ENCODE measurements at regions not wholly inside any gene's neighbourhood (a gene's known extent, or its start where the extent isn't known, plus 50 kb on each side); places are given as distances from the start of the nearest gene placed in this dataset.

GRCh38 chr1:115227346-115228082 is 110.5 kb downstream of the NGF start:
- intact Hi-C loops (cut with DNase I; ENCODE audit: low total_unique reads) (no loop called here), in situ Hi-C loops (cut with MboI; ENCODE audit: low pct_ligation_motif_present in 1 of 4, low pct_unique_long_range_greater_than_20kb in 1 of 4, low sequenced_read_pairs in 3 of 4) (no loop called here)
- H3K27me3 ChIP-seq: no peaks in the 10 kb centered on the region
- peaks cover 0 to 14% (median 0%) of the 10 kb centered on the region in 4 donors for H3K4me1 ChIP-seq
- DNase-seq: no peak
- no peak overlapping the region for H3K27ac ChIP-seq
- no peaks in the 10 kb centered on the region for H3K36me3 ChIP-seq
- TF ChIP-seq EP300 (IDR thresholded peaks at IDR 0.05; ENCODE audit: low read depth) (no peak), POLR2A (IDR thresholded peaks at IDR 0.05) (no peak), POLR2AphosphoS5 (IDR thresholded peaks at IDR 0.05) (no peak)
- TF ChIP-seq, protein P1, sequence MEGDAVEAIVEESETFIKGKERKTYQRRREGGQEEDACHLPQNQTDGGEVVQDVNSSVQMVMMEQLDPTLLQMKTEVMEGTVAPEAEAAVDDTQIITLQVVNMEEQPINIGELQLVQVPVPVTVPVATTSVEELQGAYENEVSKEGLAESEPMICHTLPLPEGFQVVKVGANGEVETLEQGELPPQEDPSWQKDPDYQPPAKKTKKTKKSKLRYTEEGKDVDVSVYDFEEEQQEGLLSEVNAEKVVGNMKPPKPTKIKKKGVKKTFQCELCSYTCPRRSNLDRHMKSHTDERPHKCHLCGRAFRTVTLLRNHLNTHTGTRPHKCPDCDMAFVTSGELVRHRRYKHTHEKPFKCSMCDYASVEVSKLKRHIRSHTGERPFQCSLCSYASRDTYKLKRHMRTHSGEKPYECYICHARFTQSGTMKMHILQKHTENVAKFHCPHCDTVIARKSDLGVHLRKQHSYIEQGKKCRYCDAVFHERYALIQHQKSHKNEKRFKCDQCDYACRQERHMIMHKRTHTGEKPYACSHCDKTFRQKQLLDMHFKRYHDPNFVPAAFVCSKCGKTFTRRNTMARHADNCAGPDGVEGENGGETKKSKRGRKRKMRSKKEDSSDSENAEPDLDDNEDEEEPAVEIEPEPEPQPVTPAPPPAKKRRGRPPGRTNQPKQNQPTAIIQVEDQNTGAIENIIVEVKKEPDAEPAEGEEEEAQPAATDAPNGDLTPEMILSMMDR (IDR thresholded peaks at IDR 0.05): no peak
- H3K9me3 ChIP-seq: no peaks in the 10 kb centered on the region
- no peak overlapping the region for H3K4me3 ChIP-seq
- WGBS, 2 donors (ENCODE audit: low coverage in 1 of 2): 84 to 96% methylated on average over 6 to 8 of the region's 8 CpGs

DNA sequence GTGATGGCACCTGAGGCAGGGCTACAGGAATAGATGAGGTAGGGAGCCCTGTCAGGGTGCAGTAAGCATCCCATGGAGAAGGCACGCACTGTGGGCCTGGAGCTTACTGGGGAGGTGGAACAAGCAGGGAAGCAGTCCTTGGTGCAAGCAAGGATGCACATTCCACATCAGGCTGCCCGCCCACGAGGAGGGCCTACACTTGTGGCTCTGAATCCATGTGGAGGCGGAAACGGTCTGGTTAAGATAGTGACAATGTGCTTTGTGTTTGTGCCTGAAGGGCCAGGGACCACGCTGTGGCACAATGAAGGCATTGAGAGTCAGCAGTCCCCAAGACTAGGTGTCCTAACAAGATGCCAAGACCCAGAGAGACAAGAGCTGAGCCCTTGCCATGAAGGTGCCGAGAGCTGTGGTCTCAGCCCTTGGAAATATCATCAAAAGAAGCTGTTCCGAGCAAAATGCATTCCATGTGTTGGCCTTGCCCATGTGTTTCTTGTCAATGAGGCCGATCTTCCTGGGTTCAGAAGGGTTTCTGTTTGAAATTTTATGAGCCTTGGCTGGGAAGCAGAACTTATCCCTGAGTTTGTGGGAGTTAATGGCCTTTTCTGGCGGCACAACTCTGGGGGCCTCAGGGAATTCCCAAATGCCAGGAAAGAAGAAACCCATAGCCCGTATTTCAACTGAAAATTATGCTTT is 111.9 kb downstream of the NGF start:
- intact Hi-C loops (cut with DNase I; ENCODE audit: low total_unique reads) (no loop called here), in situ Hi-C loops (cut with MboI; ENCODE audit: low pct_ligation_motif_present in 1 of 4, low pct_unique_long_range_greater_than_20kb in 1 of 4, low sequenced_read_pairs in 3 of 4) (no loop called here)
- no peak for TF ChIP-seq EP300 (IDR thresholded peaks at IDR 0.05; ENCODE audit: low read depth)
- TF ChIP-seq, protein P1 (IDR thresholded peaks at IDR 0.05): no peak
- TF ChIP-seq POLR2A (IDR thresholded peaks at IDR 0.05): no peak
- no peak for TF ChIP-seq POLR2AphosphoS5 (IDR thresholded peaks at IDR 0.05)
- no peak overlapping the region for H3K27ac ChIP-seq
- WGBS, 2 donors (ENCODE audit: low coverage in 1 of 2): 78% methylated on average over 11 of the region's 11 CpGs; no CpG with 5 or more reads in 1 of the 2 donors
- no peak for DNase-seq
- H3K27me3 ChIP-seq: no peaks in the 10 kb centered on the region
- H3K9me3 ChIP-seq: no peaks in the 10 kb centered on the region
- H3K4me3 ChIP-seq: no peak overlapping the region
- H3K4me1 ChIP-seq: peaks cover 0 to 14% (median 0%) of the 10 kb centered on the region in 4 donors
- no peaks in the 10 kb centered on the region for H3K36me3 ChIP-seq

DNA sequence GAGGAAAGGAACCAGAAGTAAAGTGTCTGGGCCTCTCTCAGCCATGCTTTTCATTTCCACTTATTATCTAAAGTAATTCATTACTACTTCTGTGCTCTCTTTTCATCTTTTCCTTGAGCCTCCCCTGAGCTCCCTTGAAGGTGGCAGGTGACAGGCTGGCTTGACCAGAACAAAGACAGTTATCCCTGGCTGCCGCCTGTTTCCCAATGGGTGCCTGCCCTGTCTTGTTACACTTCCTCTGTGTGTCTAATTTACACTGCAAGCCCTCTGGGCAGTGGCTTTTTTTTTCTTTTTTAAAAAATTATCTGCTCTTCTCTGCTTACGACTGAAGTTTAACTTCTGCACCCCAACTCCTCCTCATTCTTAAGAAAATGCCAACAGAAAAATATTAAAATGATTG is 113.4 kb downstream of the NGF start:
- Histone ChIP-seq H3K4me3 (no peak overlapping the region), H3K36me3 (no peaks in the 10 kb centered on the region), H3K4me1 (peaks cover 0 to 5% (median 0%) of the 10 kb centered on the region in 4 donors), H3K9me3 (no peaks in the 10 kb centered on the region), H3K27me3 (no peaks in the 10 kb centered on the region), H3K27ac (no peak overlapping the region)
- TF ChIP-seq EP300 (IDR thresholded peaks at IDR 0.05; ENCODE audit: low read depth) (no peak), POLR2A (IDR thresholded peaks at IDR 0.05) (no peak), POLR2AphosphoS5 (IDR thresholded peaks at IDR 0.05) (no peak)
- TF ChIP-seq, protein P1 (IDR thresholded peaks at IDR 0.05): no peak
- DNase-seq: no peak
- intact Hi-C loops (cut with DNase I; ENCODE audit: low total_unique reads): loop anchor here (5.0 kb wide), 1 partner anchor 1073 kb away; no protein-coding TSS in a partner anchor
- in situ Hi-C loops (cut with MboI; ENCODE audit: low pct_ligation_motif_present in 1 of 4, low pct_unique_long_range_greater_than_20kb in 1 of 4, low sequenced_read_pairs in 3 of 4): no loop called here
- 90 to 100% methylated on average over 1 to 2 of the region's 2 CpGs for WGBS, 2 donors (ENCODE audit: low coverage in 1 of 2)

- no peaks in the 10 kb centered on the region for H3K9me3 ChIP-seq
- H3K27me3 ChIP-seq: no peaks in the 10 kb centered on the region
- intact Hi-C loops (cut with DNase I; ENCODE audit: low total_unique reads) (loop anchor here (5.0 kb wide), 1 partner anchor 1074 kb away; no protein-coding TSS in a partner anchor), in situ Hi-C loops (cut with MboI; ENCODE audit: low pct_ligation_motif_present in 1 of 4, low pct_unique_long_range_greater_than_20kb in 1 of 4, low sequenced_read_pairs in 3 of 4) (no loop called here)
- TF ChIP-seq, protein P1 (IDR thresholded peaks at IDR 0.05): no peak
- no peak for TF ChIP-seq EP300 (IDR thresholded peaks at IDR 0.05; ENCODE audit: low read depth)
- no peak for TF ChIP-seq POLR2AphosphoS5 (IDR thresholded peaks at IDR 0.05)
- no peak for DNase-seq
- no peak overlapping the region for H3K27ac ChIP-seq
- no peak overlapping the region for H3K4me3 ChIP-seq
- 79 to 88% methylated on average over 2 to 3 of the region's 3 CpGs for WGBS, 2 donors (ENCODE audit: low coverage in 1 of 2)
- no peaks in the 10 kb centered on the region for H3K36me3 ChIP-seq
- H3K4me1 ChIP-seq: no peaks in the 10 kb centered on the region
Observed at GRCh38 chr1:115222616-115223402, 115.2 kb downstream of the NGF start.
